ENCODE measurements at regions not wholly inside any gene's neighbourhood (a gene's known extent, or its start where the extent isn't known, plus 50 kb on each side); places are given as distances from the start of the nearest gene placed in this dataset.

GRCh38 chr3:117253636-117254035, 544.1 kb downstream of the TUSC7 start (continued):
- TF ChIP-seq CHD7 (IDR thresholded peaks at IDR 0.05; ENCODE audit: insufficient replicate concordance, low read length) (no peak), ATF2 (IDR thresholded peaks at IDR 0.05; ENCODE audit: low read length) (no peak), HDAC6 (IDR thresholded peaks at IDR 0.05; ENCODE audit: low read depth, low read length) (no peak), PHF8 (conservative IDR thresholded peaks at IDR 0.05; ENCODE audit: low read depth, low read length) (no peak), SIX5 (IDR thresholded peaks at IDR 0.05; ENCODE audit: low read depth, low read length) (no peak), RAD21 (IDR thresholded peaks at IDR 0.05 in 1 of 2, conservative IDR thresholded peaks at IDR 0.05 in 1 of 2; ENCODE audit: low read depth in 2 of 2, low read length in 2 of 2) (no peak), SRF (IDR thresholded peaks at IDR 0.05; ENCODE audit: low read depth, low read length) (no peak), MAFK (IDR thresholded peaks at IDR 0.05; ENCODE audit: low read depth, low read length) (no peak), BRCA1 (IDR thresholded peaks at IDR 0.05; ENCODE audit: low read depth, low read length) (no peak)
